HG03354 (cell line): ENCODE measurements at regions not wholly inside any gene's neighbourhood (a gene's known extent, or its start where the extent isn't known, plus 50 kb on each side); places are given as distances from the start of the nearest gene placed in this dataset.
"Not testable (repeated sequence)": the region's sequence is repeated elsewhere in the genome, so short reads cannot be mapped to it uniquely, and the experiment has no call there.

Experiments used
- ATAC-seq: cut with Tn5 transposase; IDR thresholded peaks from one replicate; pipeline ENCODE4 v1.9.1; 2021; ENCODE audit warnings: mild to moderate bottlenecking; ENCODE audit not compliant: unreplicated experiment, poor library complexity, severe bottlenecking

- no peak for ATAC-seq
Measured at GRCh38 chr1:47521034-47521881, 83.4 kb downstream of the FOXD2 start.

GRCh38 chr1:47522935-47523834, 85.3 kb downstream of the FOXD2 start:
- no peak for ATAC-seq

GRCh38 chr1:47523835-47524215, 86.0 kb downstream of the FOXD2 start:
- no peak for ATAC-seq

GRCh38 chr1:47524272-47524671, 86.4 kb downstream of the FOXD2 start:
- ATAC-seq: no peak

GRCh38 chr1:47527653-47528272, 89.9 kb downstream of the FOXD2 start:
- no peak for ATAC-seq

- ATAC-seq: no peak
Measured at GRCh38 chr1:47529520-47530098, 91.8 kb downstream of the FOXD2 start.

- no peak for ATAC-seq
Measured at GRCh38 chr1:47532921-47533792, 95.3 kb downstream of the FOXD2 start.

GRCh38 chr1:47533793-47534328, 96.0 kb downstream of the FOXD2 start:
- ATAC-seq: no peak

- no peak for ATAC-seq
Measured at GRCh38 chr1:47534436-47534835, 96.6 kb downstream of the FOXD2 start.

GRCh38 chr1:47536646-47537118, 98.8 kb downstream of the FOXD2 start:
- ATAC-seq: no peak

GRCh38 chr1:47537268-47537667, 99.4 kb downstream of the FOXD2 start:
- no peak for ATAC-seq

- no peak for ATAC-seq
Measured at GRCh38 chr1:47537966-47538365, 100.1 kb downstream of the FOXD2 start.

- not testable (repeated sequence) for ATAC-seq
Measured at GRCh38 chr1:47538530-47538929, 100.7 kb downstream of the FOXD2 start.

GRCh38 chr1:47541705-47542104, 103.9 kb downstream of the FOXD2 start:
- not testable (repeated sequence) for ATAC-seq

GRCh38 chr1:47543089-47543488, 105.2 kb downstream of the FOXD2 start:
- not testable (repeated sequence) for ATAC-seq

GRCh38 chr1:47545912-47546483, 108.2 kb downstream of the FOXD2 start:
- no peak for ATAC-seq

GRCh38 chr1:47547753-47548573, 110.1 kb downstream of the FOXD2 start:
- ATAC-seq: no peak

- no peak for ATAC-seq
Measured at GRCh38 chr1:47548637-47549036, 110.8 kb downstream of the FOXD2 start.
